Nephron progenitor cell (in vitro differentiated cells): ENCODE measurements at regions not wholly inside any gene's neighbourhood (a gene's known extent, or its start where the extent isn't known, plus 50 kb on each side); places are given as distances from the start of the nearest gene placed in this dataset.

Source experiments
- DNase-seq: peaks from one replicate; pipeline ENCODE4 v3.0.0; 2021
- H3K27ac Mint-ChIP-seq: 2 replicates; pipeline ENCODE4 v1.8.0; 2021; ENCODE audit warnings: mild to moderate bottlenecking, moderate library complexity, mixed read lengths
- H3K27me3 Mint-ChIP-seq: 2 replicates; pipeline ENCODE4 v1.8.0; 2021; ENCODE audit warnings: mild to moderate bottlenecking, low read depth, mixed read lengths; ENCODE audit not compliant: poor library complexity
- H3K36me3 Mint-ChIP-seq: 2 replicates; pipeline ENCODE4 v1.8.0; 2021; ENCODE audit warnings: low read depth, mixed read lengths
- H3K4me1 Mint-ChIP-seq: 2 replicates; pipeline ENCODE4 v1.8.0; 2021; ENCODE audit warnings: mixed read lengths
- H3K4me3 Mint-ChIP-seq: 2 replicates; pipeline ENCODE4 v1.8.0; 2021; ENCODE audit warnings: mild to moderate bottlenecking, moderate library complexity, mixed read lengths
- H3K9me3 Mint-ChIP-seq: 2 replicates; pipeline ENCODE4 v1.8.0; 2021; ENCODE audit warnings: mild to moderate bottlenecking, moderate library complexity, mixed read lengths
- TF ChIP-seq, protein P1 (sequence below): fragments of 200-600 bp; sonication (generic); IDR thresholded peaks from 2 replicates; pipeline ENCODE4 v1.5.0; 2021; ENCODE audit warnings: antibody characterized with exemption

GRCh38 chrX:4320436-4320947, 607.0 kb upstream of the PRKX start:
- TF ChIP-seq, protein P1, sequence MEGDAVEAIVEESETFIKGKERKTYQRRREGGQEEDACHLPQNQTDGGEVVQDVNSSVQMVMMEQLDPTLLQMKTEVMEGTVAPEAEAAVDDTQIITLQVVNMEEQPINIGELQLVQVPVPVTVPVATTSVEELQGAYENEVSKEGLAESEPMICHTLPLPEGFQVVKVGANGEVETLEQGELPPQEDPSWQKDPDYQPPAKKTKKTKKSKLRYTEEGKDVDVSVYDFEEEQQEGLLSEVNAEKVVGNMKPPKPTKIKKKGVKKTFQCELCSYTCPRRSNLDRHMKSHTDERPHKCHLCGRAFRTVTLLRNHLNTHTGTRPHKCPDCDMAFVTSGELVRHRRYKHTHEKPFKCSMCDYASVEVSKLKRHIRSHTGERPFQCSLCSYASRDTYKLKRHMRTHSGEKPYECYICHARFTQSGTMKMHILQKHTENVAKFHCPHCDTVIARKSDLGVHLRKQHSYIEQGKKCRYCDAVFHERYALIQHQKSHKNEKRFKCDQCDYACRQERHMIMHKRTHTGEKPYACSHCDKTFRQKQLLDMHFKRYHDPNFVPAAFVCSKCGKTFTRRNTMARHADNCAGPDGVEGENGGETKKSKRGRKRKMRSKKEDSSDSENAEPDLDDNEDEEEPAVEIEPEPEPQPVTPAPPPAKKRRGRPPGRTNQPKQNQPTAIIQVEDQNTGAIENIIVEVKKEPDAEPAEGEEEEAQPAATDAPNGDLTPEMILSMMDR: no peak
- H3K4me3 Mint-ChIP-seq: no peak overlapping the region
- peaks cover 2% of the 10 kb centered on the region for H3K9me3 Mint-ChIP-seq
- H3K4me1 Mint-ChIP-seq: peaks cover 15% of the 10 kb centered on the region
- H3K36me3 Mint-ChIP-seq: no peaks in the 10 kb centered on the region
- H3K27ac Mint-ChIP-seq: no peak overlapping the region
- DNase-seq: no peak
- H3K27me3 Mint-ChIP-seq: peaks cover 4% of the 10 kb centered on the region

GRCh38 chrX:4315891-4316290, 602.4 kb upstream of the PRKX start:
- Mint-ChIP-seq H3K27ac (no peak overlapping the region), H3K27me3 (peaks cover 7% of the 10 kb centered on the region), H3K4me1 (peaks cover 14% of the 10 kb centered on the region), H3K9me3 (peaks cover 4% of the 10 kb centered on the region), H3K4me3 (no peak overlapping the region), H3K36me3 (no peaks in the 10 kb centered on the region)
- TF ChIP-seq, protein P1: no peak
- no peak for DNase-seq

DNA sequence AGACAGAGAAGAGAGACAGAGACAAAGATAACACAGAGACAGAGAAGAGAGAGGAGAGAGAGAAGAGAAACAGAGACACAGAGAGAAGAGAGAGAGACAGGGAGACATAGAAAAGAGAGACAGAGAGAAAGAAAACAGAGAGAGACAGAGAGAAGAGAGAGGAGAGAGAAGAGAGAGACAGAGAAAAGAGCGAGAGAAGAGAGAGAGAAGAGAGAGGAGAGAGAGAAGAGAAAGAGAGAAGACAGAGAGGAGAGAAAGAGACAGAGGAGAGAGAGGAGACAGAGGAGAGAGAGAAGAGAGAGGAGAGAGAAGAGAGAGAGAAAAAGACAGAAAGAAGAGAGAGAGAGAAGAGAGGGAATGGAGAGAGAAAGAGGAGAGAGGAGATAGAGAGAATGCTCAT, 601.1 kb upstream of the PRKX start:
- no peak overlapping the region for H3K27ac Mint-ChIP-seq
- peaks cover 4% of the 10 kb centered on the region for H3K9me3 Mint-ChIP-seq
- no peak for DNase-seq
- peaks cover 7% of the 10 kb centered on the region for H3K27me3 Mint-ChIP-seq
- peaks cover 5% of the 10 kb centered on the region for H3K4me1 Mint-ChIP-seq
- TF ChIP-seq, protein P1: no peak
- H3K4me3 Mint-ChIP-seq: no peak overlapping the region
- H3K36me3 Mint-ChIP-seq: no peaks in the 10 kb centered on the region

DNA sequence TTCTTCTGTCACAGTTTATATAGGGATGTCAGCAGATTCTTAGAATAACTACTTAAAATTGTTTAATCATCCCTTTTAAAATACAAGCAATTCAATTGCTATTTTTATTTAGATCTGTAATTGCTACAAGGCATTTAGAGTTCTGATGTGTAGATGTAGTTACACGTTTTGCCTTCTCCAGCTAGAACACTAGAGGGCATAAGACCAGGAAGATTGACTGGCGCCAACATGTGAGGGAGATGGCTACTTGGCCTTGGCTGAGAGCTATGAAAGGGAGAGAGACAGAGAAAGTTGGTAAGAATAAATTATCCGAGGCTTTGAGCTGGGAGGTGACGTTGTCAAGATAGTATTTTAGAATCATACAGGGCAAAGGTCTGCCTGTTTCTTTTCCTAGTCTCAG, 563.7 kb upstream of the PRKX start:
- H3K27me3 Mint-ChIP-seq: no peaks in the 10 kb centered on the region
- H3K4me1 Mint-ChIP-seq: no peaks in the 10 kb centered on the region
- H3K9me3 Mint-ChIP-seq: peaks cover 13% of the 10 kb centered on the region
- no peak overlapping the region for H3K4me3 Mint-ChIP-seq
- H3K36me3 Mint-ChIP-seq: no peaks in the 10 kb centered on the region
- TF ChIP-seq, protein P1: peak; percentile 15
- no peak for DNase-seq
- no peak overlapping the region for H3K27ac Mint-ChIP-seq

- Mint-ChIP-seq H3K36me3 (no peaks in the 10 kb centered on the region), H3K4me3 (no peak overlapping the region), H3K27ac (no peak overlapping the region), H3K27me3 (no peaks in the 10 kb centered on the region), H3K9me3 (no peaks in the 10 kb centered on the region), H3K4me1 (no peaks in the 10 kb centered on the region)
- DNase-seq: no peak
- TF ChIP-seq, protein P1: no peak
Measured at GRCh38 chrX:4268676-4269075, 555.2 kb upstream of the PRKX start.

GRCh38 chrX:4265036-4265435, 551.6 kb upstream of the PRKX start:
- Mint-ChIP-seq H3K9me3 (no peaks in the 10 kb centered on the region), H3K36me3 (no peaks in the 10 kb centered on the region), H3K4me1 (peaks cover 14% of the 10 kb centered on the region), H3K27me3 (no peaks in the 10 kb centered on the region), H3K4me3 (no peak overlapping the region), H3K27ac (no peak overlapping the region)
- TF ChIP-seq, protein P1: no peak
- DNase-seq: no peak
